IPS DF 19.7 (cell line): ENCODE measurements at regions not wholly inside any gene's neighbourhood (a gene's known extent, or its start where the extent isn't known, plus 50 kb on each side); places are given as distances from the start of the nearest gene placed in this dataset.
A peak's percentile ranks its signal among the peaks of the same experiment; 100 is the strongest.
"Not testable (repeated sequence)": the region's sequence is repeated elsewhere in the genome, so short reads cannot be mapped to it uniquely, and the experiment has no call there.

Experiments
- DNase-seq: peaks from one replicate; pipeline ENCODE4 v3.0.0-alpha.2; 2013; ENCODE audit warnings: low read depth, low spot score

GRCh38 chr16:13336907-13337881 is 435.8 kb downstream of the SHISA9 start:
- DNase-seq, result not testable (repeated sequence)

- DNase-seq, result no peak
Observed at GRCh38 chr16:13338044-13338443, 436.6 kb downstream of the SHISA9 start.

GRCh38 chr16:13342675-13343074 is 441.3 kb downstream of the SHISA9 start:
- DNase-seq, result no peak

GRCh38 chr16:13344001-13344400 is 442.6 kb downstream of the SHISA9 start:
- no peak for DNase-seq

GRCh38 chr16:13348416-13348815 is 447.0 kb downstream of the SHISA9 start:
- no peak for DNase-seq

- no peak for DNase-seq
Observed at GRCh38 chr16:13350000-13350399, 448.6 kb downstream of the SHISA9 start.

- no peak for DNase-seq
Observed at GRCh38 chr16:13351181-13351580, 449.8 kb downstream of the SHISA9 start.

GRCh38 chr16:13351601-13352217 is 450.3 kb downstream of the SHISA9 start:
- DNase-seq, result no peak

- DNase-seq, result not testable (repeated sequence)
Observed at GRCh38 chr16:13352796-13353195, 451.4 kb downstream of the SHISA9 start.

GRCh38 chr16:13357842-13358241 is 456.4 kb downstream of the SHISA9 start:
- DNase-seq, result peak; percentile 59

- DNase-seq, result no peak
Observed at GRCh38 chr16:13359835-13360234, 458.4 kb downstream of the SHISA9 start.

- no peak for DNase-seq
Observed at GRCh38 chr16:13372421-13372820, 471.0 kb downstream of the SHISA9 start.

- no peak for DNase-seq
Observed at GRCh38 chr16:13376174-13376573, 474.8 kb downstream of the SHISA9 start.

- DNase-seq, result no peak
Observed at GRCh38 chr16:13377143-13377542, 475.7 kb downstream of the SHISA9 start.

- DNase-seq, result no peak
Observed at GRCh38 chr16:13378151-13378550, 476.8 kb downstream of the SHISA9 start.

GRCh38 chr16:13379266-13379665 is 477.9 kb downstream of the SHISA9 start:
- no peak for DNase-seq

- not testable (repeated sequence) for DNase-seq
Observed at GRCh38 chr16:13385156-13386040, 484.0 kb downstream of the SHISA9 start.

GRCh38 chr16:13390093-13390985 is 488.9 kb downstream of the SHISA9 start:
- DNase-seq, result no peak

GRCh38 chr16:13390986-13391305 is 489.5 kb downstream of the SHISA9 start:
- DNase-seq, result no peak

- no peak for DNase-seq
Observed at GRCh38 chr16:13391337-13391736, 489.9 kb downstream of the SHISA9 start.

- DNase-seq, result no peak
Observed at GRCh38 chr16:13392341-13392740, 490.9 kb downstream of the SHISA9 start.
